Heart left ventricle (tissue), 13 donors: ENCODE measurements at regions not wholly inside any gene's neighbourhood (a gene's known extent, or its start where the extent isn't known, plus 50 kb on each side); places are given as distances from the start of the nearest gene placed in this dataset.

ENCODE experiments used
- POLR2A ChIP-seq, 2 donors: fragments of 450-650 bp; IDR thresholded peaks; one replicate each; pipeline ENCODE4 v1.6.1; 2017; ENCODE audit warnings: antibody characterized with exemption in 2 of 2, mild to moderate bottlenecking in 2 of 2, moderate library complexity in 2 of 2
- TF ChIP-seq, protein P1 (sequence below), 12 donors: fragments of 200-600 bp; sonication (generic) in 4 of 12; IDR thresholded peaks; one replicate each; pipeline versions ENCODE4 v1.5.0 to v1.8.0; 2018 to 2022; ENCODE audit warnings: antibody characterized with exemption in 12 of 12, mild to moderate bottlenecking in 5 of 12
- donor health status: ischemic (EF 13 %, LVEDD 7.1; RV severe dilation, severe dysfunction).
- donor health status: DM: no; HTN: yes; CAD: no.
- donor health status: DM: no; HTN: no; CAD: no.
- donor health status: ischemic (EF 25% LVEDD 6.9; RV normal size, moderate dysfunction).
- donor health status: ischemic (EF 25% LVEDD 5.7; RV mildly dilated, moderate dysfunction).
- donor health status: ischemic (EF 35%, LVEDD 5.7; RV mildly dilated, moderate dysfunction).
- donor health status: nonischemic (EF 11% LVEDD 7.7; RV severe dilation, severe dysfunction).
- donor health status: DM: yes; HTN: yes; CAD: no.
- donor health status: PGD.
- donor health status: ischemic (EF 29% LVEDD 5.4; RV normal size, mild dysfunction).
- donor health status: nonischemic (EF 23%, LVEDD 6.1; RV moderate dilation, normal function).

DNA sequence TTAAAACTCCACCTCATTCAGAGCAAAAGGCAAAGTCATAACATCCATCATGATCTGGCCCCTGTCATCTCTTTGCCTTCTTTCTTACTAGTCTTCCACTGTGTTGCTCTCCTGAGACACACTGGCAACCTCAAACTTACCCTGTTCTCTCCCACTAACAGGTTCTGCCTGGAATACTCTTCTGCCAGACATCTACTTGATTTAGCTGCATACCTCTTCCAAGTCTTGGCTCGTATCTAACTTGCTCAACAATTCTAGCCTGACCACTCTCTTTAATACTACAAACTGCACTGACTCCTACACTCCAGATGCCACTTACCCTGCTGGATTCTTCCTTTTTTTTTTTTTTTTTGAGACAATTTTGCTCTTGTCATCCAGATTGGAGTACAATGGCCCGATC, 167.0 kb upstream of the MTPN start:
- TF ChIP-seq, protein P1, sequence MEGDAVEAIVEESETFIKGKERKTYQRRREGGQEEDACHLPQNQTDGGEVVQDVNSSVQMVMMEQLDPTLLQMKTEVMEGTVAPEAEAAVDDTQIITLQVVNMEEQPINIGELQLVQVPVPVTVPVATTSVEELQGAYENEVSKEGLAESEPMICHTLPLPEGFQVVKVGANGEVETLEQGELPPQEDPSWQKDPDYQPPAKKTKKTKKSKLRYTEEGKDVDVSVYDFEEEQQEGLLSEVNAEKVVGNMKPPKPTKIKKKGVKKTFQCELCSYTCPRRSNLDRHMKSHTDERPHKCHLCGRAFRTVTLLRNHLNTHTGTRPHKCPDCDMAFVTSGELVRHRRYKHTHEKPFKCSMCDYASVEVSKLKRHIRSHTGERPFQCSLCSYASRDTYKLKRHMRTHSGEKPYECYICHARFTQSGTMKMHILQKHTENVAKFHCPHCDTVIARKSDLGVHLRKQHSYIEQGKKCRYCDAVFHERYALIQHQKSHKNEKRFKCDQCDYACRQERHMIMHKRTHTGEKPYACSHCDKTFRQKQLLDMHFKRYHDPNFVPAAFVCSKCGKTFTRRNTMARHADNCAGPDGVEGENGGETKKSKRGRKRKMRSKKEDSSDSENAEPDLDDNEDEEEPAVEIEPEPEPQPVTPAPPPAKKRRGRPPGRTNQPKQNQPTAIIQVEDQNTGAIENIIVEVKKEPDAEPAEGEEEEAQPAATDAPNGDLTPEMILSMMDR (IDR thresholded peaks at IDR 0.05), result no peak
- TF ChIP-seq POLR2A (IDR thresholded peaks at IDR 0.05), result no peak
